Upper lobe of left lung (tissue), 4 donors: ENCODE measurements at regions not wholly inside any gene's neighbourhood (a gene's known extent, or its start where the extent isn't known, plus 50 kb on each side); places are given as distances from the start of the nearest gene placed in this dataset.

Source experiments
- EP300 ChIP-seq, 4 donors: sonication (generic); formaldehyde crosslinking; IDR thresholded peaks; one replicate each; pipeline ENCODE4 v1.5.1; 2017; ENCODE audit warnings: antibody characterized with exemption in 4 of 4, control low read depth in 2 of 4
- POLR2A ChIP-seq, 4 donors: fragments of 450-650 bp; IDR thresholded peaks; one replicate each; pipeline ENCODE4 v1.5.1; 2016 to 2017; ENCODE audit warnings: antibody characterized with exemption in 4 of 4, mild to moderate bottlenecking in 2 of 4
- TF ChIP-seq, protein P1 (sequence below), 6 experiments: fragments of 450-650 bp in 4 of 6; fragments of 200-600 bp in 2 of 6; sonication (generic) in 2 of 6; IDR thresholded peaks; one replicate each; pipeline ENCODE4 v1.5.1; 2016 to 2019; ENCODE audit warnings: antibody characterized with exemption in 6 of 6

DNA sequence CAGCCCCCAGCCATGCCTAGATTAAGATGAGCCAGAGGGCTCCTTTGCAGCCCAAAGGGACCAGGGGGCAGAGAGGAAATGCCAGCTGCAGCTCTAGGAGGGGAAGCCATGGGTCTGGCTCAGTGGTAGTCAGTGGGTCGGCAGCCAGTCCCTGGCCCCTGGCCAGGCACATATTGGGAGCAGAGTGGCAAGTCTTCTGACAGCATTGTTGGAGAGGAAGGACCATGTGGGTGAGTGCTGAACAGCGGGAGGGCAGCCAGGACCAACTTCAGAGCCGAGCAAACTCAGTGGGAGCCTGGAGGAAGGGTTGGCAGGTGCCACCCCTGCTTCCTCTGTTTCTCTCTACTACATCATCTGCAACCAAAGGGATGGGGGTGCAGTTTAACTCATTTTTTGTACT, 140.5 kb upstream of the PELI1 start:
- no peak for TF ChIP-seq POLR2A (IDR thresholded peaks at IDR 0.05)
- TF ChIP-seq, protein P1, sequence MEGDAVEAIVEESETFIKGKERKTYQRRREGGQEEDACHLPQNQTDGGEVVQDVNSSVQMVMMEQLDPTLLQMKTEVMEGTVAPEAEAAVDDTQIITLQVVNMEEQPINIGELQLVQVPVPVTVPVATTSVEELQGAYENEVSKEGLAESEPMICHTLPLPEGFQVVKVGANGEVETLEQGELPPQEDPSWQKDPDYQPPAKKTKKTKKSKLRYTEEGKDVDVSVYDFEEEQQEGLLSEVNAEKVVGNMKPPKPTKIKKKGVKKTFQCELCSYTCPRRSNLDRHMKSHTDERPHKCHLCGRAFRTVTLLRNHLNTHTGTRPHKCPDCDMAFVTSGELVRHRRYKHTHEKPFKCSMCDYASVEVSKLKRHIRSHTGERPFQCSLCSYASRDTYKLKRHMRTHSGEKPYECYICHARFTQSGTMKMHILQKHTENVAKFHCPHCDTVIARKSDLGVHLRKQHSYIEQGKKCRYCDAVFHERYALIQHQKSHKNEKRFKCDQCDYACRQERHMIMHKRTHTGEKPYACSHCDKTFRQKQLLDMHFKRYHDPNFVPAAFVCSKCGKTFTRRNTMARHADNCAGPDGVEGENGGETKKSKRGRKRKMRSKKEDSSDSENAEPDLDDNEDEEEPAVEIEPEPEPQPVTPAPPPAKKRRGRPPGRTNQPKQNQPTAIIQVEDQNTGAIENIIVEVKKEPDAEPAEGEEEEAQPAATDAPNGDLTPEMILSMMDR (IDR thresholded peaks at IDR 0.05), result no peak
- TF ChIP-seq EP300 (IDR thresholded peaks at IDR 0.05), result no peak
